Activated CD8-positive, alpha-beta memory T cell treated with anti-CD3 and anti-CD28 coated beads, Interleukin-2, amount 10 ng/mL, durations not matched to agents 7 days and 5 days (primary cell): ENCODE measurements at regions not wholly inside any gene's neighbourhood (a gene's known extent, or its start where the extent isn't known, plus 50 kb on each side); places are given as distances from the start of the nearest gene placed in this dataset. TPM values are rescaled to one million over a fixed set of nuclear protein-coding genes. Genes with fewer than 3 reads are reported as not detected.
"Not testable (repeated sequence)": the region's sequence is repeated elsewhere in the genome, so short reads cannot be mapped to it uniquely, and the experiment has no call there.

Experiments
- ATAC-seq: fragments of 150-1000 bp; cut with Tn5 transposase; one replicate; pipeline ENCODE4 v1.10.0; 2021; ENCODE audit warnings: moderate library complexity
- CTCF ChIA-PET: fragments of 350-600 bp; sonication (Branson Sonifier 250); formaldehyde crosslinking; loops from one replicate; lab custom pipeline; 2021; ENCODE audit warnings: antibody characterized with exemption; lab: Charles Lee
- DNase-seq: peaks from one replicate; pipeline ENCODE4 v3.0.0-alpha.2; 2020
- H3K27ac Mint-ChIP-seq: one replicate; pipeline ENCODE4 v1.8.0; 2021; ENCODE audit warnings: mild to moderate bottlenecking, mixed read lengths
- H3K27me3 Mint-ChIP-seq: one replicate; pipeline ENCODE4 v1.8.0; 2021; ENCODE audit warnings: mixed read lengths
- H3K36me3 Mint-ChIP-seq: one replicate; pipeline ENCODE4 v1.8.0; 2021; ENCODE audit warnings: mild to moderate bottlenecking, mixed read lengths
- H3K4me1 Mint-ChIP-seq: one replicate; pipeline ENCODE4 v1.8.0; 2021; ENCODE audit warnings: mixed read lengths
- H3K4me3 Mint-ChIP-seq: one replicate; pipeline ENCODE4 v1.8.0; 2021; ENCODE audit warnings: mild to moderate bottlenecking, moderate library complexity, mixed read lengths
- H3K9me3 Mint-ChIP-seq: one replicate; pipeline ENCODE4 v1.8.0; 2022; ENCODE audit warnings: low read depth, mixed read lengths
- microRNA-seq: library from miRNA; unstranded; fragments of <30 nt; microRNA quantifications from one replicate; pipeline ENCODE4 v1.2.0, GENCODE V29; 2022

DNA sequence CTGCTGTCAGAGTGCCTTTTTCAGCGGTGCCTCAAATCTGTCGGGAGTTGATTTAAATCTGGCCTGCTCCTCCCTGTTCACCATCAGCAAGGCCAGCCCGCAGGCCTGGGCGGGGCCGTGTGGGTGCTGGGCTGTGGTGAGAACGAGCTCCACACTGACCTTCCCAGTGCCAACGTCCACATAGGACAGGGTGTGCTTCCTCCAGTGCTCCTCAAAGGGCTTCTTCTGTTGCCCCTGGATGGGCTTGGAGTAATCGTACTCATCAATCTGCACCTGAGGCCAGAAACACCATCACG lies 50.2 kb upstream of the LPCAT1 start:
- H3K36me3 Mint-ChIP-seq: peaks cover 40% of the 10 kb centered on the region
- H3K4me1 Mint-ChIP-seq, DNase-seq, H3K27me3 Mint-ChIP-seq, ATAC-seq, H3K9me3 Mint-ChIP-seq, H3K27ac Mint-ChIP-seq, CTCF ChIA-PET, H3K4me3 Mint-ChIP-seq: not testable (repeated sequence)

DNA sequence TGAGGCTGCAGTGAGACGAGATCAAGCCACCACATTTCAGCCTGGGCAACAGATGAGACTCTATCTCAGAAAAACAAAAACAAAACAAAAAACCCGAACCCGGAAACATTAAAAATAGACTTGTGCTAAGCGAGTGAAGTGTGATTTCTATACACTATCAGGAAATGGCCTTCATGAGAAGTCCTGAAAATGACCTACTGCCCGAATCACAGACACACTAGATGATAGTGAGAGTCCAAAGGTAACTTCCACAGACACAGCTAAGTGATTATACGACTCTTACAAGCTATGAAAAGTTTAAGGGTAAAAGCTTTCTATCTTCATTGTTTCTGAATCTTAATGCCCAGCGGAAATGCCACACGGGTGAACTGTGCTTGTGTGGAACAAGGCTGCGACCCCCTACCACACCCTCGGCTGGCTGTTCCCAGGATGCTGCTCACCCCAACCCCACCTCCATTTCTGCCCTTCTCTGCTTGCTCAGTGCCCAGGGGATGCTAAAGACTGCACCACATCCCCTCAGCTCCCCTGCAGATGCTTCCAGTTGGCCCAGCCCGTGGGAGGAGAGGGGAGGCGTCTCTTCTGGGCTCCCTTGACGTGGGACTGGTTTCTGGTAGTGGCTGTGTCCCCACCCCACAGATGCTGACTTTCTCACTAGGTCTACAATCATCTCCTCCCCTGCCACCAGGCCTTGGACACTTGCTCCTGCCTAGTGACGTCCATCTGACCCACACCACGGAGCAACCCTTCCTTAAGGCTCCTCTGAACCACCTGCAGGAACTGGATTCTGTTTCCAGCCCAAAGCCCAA lies 49.7 kb upstream of the LPCAT1 start:
- DNase-seq, H3K4me1 Mint-ChIP-seq, CTCF ChIA-PET, ATAC-seq, H3K27ac Mint-ChIP-seq, H3K27me3 Mint-ChIP-seq, H3K9me3 Mint-ChIP-seq, H3K4me3 Mint-ChIP-seq: not testable (repeated sequence)
- H3K36me3 Mint-ChIP-seq: peaks cover 35% of the 10 kb centered on the region

Small RNA genes in the stretch of these regions (microRNA-seq; reads per million reads assigned to microRNA genes)
- gene MIR4277: not detected
